ENCODE measurements at regions not wholly inside any gene's neighbourhood (a gene's known extent, or its start where the extent isn't known, plus 50 kb on each side); places are given as distances from the start of the nearest gene placed in this dataset.

DNA sequence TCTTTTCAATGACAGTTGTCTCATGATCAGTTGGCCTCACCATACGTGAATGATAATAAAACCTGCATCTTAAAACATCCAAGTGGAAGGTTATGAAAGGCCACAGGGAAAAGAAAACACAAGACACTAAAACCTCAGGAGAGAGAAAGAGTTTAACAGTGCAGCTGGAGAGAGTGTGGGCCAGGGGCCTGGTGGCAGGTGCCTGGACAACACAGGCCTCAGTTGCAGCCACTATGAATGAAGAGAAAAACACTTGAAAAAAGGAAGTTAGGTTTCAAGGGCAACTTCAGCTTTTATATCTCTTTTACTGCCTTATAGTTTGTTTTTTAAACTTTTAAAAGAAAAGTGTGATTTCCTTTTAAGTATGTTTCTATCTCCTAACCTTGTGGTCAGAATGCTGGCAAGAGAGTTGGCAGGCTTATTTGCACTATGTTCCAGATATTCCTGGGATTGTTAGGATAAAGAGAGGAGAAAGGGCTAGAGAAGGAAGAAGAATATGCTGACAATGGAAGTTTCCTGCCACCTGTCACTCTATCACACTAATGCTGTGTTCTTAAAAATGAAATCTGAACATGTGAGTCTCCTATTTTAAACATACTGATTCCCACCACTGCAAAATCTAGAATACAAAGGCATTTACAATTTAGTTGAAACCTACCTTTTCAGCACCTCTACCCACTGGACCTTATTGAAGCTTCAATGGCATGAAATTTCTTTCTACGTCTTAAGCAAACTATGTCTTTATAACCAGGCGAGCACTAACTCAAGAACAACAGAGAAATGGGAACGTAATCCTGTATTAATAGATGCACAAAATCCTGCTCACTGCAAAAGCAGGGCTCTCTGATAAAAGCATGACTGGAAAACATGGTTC, 222.4 kb downstream of the CD83 start:
- Histone ChIP-seq H3K4me3 (no peak overlapping the region), H3K27ac (no peak overlapping the region)
- no peak for DNase-seq (ENCODE audit: low spot score)
- TF ChIP-seq, protein P1, sequence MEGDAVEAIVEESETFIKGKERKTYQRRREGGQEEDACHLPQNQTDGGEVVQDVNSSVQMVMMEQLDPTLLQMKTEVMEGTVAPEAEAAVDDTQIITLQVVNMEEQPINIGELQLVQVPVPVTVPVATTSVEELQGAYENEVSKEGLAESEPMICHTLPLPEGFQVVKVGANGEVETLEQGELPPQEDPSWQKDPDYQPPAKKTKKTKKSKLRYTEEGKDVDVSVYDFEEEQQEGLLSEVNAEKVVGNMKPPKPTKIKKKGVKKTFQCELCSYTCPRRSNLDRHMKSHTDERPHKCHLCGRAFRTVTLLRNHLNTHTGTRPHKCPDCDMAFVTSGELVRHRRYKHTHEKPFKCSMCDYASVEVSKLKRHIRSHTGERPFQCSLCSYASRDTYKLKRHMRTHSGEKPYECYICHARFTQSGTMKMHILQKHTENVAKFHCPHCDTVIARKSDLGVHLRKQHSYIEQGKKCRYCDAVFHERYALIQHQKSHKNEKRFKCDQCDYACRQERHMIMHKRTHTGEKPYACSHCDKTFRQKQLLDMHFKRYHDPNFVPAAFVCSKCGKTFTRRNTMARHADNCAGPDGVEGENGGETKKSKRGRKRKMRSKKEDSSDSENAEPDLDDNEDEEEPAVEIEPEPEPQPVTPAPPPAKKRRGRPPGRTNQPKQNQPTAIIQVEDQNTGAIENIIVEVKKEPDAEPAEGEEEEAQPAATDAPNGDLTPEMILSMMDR (IDR thresholded peaks at IDR 0.05) = no peak

DNA sequence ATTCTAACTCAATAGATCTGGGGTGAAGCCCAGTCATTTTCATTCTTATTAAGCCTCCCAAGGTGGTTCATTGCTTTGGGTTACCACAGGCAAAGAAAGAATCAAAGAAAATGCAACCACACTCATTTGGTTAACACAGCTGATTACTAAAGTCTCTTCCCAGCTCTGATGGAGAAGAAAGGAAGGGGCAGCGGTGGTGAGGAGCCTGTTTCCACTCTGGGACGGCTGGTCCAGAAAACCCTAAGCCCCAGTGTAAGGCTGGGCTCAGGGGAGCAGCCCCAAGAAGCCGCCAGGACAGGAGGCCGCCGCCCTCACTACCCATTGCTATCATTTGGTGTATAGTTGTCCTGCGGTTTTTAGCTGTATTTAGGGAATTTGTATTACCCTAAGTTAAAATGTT, 226.9 kb downstream of the CD83 start:
- DNase-seq (ENCODE audit: low spot score) = no peak
- Histone ChIP-seq H3K27ac (no peak overlapping the region), H3K4me3 (no peak overlapping the region)
- TF ChIP-seq, protein P1 (IDR thresholded peaks at IDR 0.05) = no peak

DNA sequence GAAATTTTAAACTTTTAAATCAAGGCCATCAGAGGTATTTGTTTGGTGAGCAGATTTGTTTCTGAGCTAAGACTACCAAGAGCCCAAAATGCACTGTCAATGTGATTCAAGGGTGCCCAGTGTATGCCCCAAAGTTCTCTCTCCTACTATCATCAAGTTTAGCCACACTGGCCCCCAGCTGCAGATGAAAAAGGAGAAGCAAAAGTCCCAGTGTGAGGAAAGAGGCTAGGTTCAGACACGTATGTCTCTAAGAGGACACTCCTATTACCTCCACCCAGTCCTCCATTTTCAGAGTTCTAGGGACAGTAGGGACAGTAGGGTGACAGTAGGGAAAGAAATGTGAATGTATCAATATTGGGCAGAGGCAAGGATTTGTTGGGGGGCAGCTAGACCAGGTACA, 230.8 kb downstream of the CD83 start:
- DNase-seq (ENCODE audit: low spot score) = no peak
- TF ChIP-seq, protein P1 (IDR thresholded peaks at IDR 0.05) = no peak
- Histone ChIP-seq H3K4me3 (no peak overlapping the region), H3K27ac (no peak overlapping the region)

DNA sequence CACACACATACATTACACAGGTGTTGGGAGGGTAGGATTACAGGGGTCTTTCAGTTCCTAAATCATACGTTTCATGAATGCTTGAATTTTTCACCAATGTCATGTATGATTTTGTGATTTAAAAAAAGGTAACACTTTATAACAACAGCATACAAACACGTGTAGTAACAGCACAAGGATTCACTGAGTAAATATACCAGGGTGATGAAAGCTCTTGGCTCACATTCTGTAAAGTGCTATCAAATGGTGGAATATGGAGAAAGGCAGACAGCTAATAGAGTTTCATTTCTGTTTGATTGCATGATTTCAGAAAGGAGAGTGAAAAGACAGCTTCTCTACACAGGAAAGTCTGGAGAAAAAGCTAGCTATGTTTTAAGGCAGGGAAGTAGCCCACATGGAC, 231.9 kb downstream of the CD83 start:
- no peak for DNase-seq (ENCODE audit: low spot score)
- TF ChIP-seq, protein P1 (IDR thresholded peaks at IDR 0.05) = no peak
- Histone ChIP-seq H3K27ac (no peak overlapping the region), H3K4me3 (no peak overlapping the region)

DNA sequence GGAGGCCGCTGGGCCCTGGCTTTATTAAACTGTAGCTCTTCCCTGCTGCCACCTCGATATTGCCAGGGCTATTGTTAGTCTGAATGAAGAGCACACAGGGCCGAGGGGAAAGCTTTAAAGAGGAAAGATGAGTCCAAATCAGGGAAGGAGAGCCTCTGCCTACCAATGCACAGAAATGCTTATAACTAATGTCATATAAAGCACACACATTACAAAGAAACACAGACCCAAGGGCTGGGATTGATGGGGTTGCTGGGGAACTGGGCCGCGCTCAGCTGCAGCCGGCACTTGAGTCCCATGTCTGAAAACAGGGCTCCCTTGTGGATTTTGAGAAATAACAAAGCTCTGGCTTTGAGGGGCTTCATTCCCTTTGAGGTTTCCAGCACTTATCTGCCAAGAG, 232.6 kb downstream of the CD83 start:
- H3K27ac ChIP-seq = no peak overlapping the region
- TF ChIP-seq, protein P1 (IDR thresholded peaks at IDR 0.05) = no peak
- H3K4me3 ChIP-seq = no peak overlapping the region
- no peak for DNase-seq (ENCODE audit: low spot score)

DNA sequence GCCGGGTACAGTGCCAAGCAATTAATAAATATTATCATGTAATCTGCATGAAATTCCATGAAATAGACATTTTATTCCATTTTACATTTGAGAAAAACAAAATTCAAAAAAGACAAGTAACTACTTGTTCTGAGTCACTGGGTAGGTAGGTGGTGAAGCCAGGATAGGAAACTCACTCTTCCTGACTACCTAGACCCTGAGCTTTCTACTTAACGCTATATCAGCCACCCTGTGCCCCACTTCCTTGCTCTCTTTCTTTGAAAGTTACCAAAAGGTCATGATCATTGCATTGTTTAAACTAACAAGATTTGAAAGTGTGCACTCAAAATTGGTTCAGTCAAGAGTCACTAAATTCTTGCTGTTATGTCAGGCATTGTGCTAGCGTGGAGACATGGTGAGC, 235.7 kb downstream of the CD83 start:
- DNase-seq (ENCODE audit: low spot score) = no peak
- Histone ChIP-seq H3K27ac (no peak overlapping the region), H3K4me3 (no peak overlapping the region)
- TF ChIP-seq, protein P1 (IDR thresholded peaks at IDR 0.05) = no peak

DNA sequence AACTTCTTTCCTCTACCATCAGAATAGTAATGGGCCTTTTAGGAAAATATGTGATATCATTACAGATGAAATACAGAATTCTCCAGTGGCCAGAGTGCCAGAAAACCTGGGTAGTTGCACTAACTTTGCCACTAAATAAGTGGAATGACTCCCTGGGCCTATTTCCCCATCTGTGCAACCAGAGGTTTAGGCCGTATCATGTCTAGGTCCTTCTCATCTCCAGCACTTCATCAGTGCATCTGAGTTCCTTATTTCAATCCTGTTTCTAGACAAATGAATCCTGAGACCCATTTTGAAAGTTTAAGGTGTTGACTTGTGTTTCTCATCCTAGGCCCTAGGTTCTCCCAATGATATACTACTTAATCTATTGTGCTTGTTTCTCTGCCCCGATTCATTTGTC, 236.2 kb downstream of the CD83 start:
- Histone ChIP-seq H3K4me3 (no peak overlapping the region), H3K27ac (no peak overlapping the region)
- TF ChIP-seq, protein P1 (IDR thresholded peaks at IDR 0.05) = no peak
- no peak for DNase-seq (ENCODE audit: low spot score)

Measured in coronary artery (tissue), 2 donors.